OCI-LY3 (cell line): ENCODE measurements at regions not wholly inside any gene's neighbourhood (a gene's known extent, or its start where the extent isn't known, plus 50 kb on each side); places are given as distances from the start of the nearest gene placed in this dataset.

Source experiments
- H2AFZ ChIP-seq: fragments of 200-600, 300-600 bp; shearing (Covaris generic); 2 replicates; pipeline ENCODE4 v1.6.0; 2014; ENCODE audit warnings: antibody characterized with exemption, low read depth, low read length
- H3K27ac ChIP-seq: fragments of 200-600, 300-600 bp; sonication (generic); 2 replicates; pipeline ENCODE4 v1.5.1; 2014; ENCODE audit warnings: mild to moderate bottlenecking, low read length, moderate library complexity, mixed read lengths
- H3K27me3 ChIP-seq: fragments of 200-600, 300-600 bp; sonication (generic); 2 replicates; pipeline ENCODE4 v1.6.1; 2014; ENCODE audit warnings: low read depth, low read length, mixed read lengths
- H3K36me3 ChIP-seq: fragments of 200-600, 300-600 bp; sonication (generic); replicated peaks from 2 replicates; pipeline ENCODE3; 2014; ENCODE audit warnings: low read depth, low read length, mixed read lengths
- H3K4me1 ChIP-seq: fragments of 300-600, 200-600 bp; sonication (generic); 2 replicates; pipeline ENCODE4 v1.6.1; 2014; ENCODE audit warnings: low read length, mixed read lengths
- H3K4me2 ChIP-seq: fragments of 200-600, 300-600 bp; sonication (generic); 2 replicates; pipeline ENCODE4 v1.6.1; 2014; ENCODE audit warnings: low read length, mixed read lengths
- H3K4me3 ChIP-seq: fragments of 300-600, 200-600 bp; sonication (generic); 2 replicates; pipeline ENCODE4 v1.5.1; 2014; ENCODE audit warnings: antibody characterized with exemption, mild to moderate bottlenecking, low read length, moderate library complexity
- H3K79me2 ChIP-seq: fragments of 300-600, 200-600 bp; shearing (Covaris generic); 2 replicates; pipeline ENCODE4 v1.6.1; 2014; ENCODE audit warnings: mild to moderate bottlenecking, low read length, mixed read lengths
- H3K9ac ChIP-seq: fragments of 300-600, 200-600 bp; shearing (Covaris generic); 2 replicates; pipeline ENCODE4 v1.6.0; 2014; ENCODE audit warnings: mild to moderate bottlenecking, low read length, moderate library complexity
- H3K9me3 ChIP-seq: fragments of 200-600, 300-600 bp; shearing (Covaris generic); 2 replicates; pipeline ENCODE4 v1.6.1; 2014; ENCODE audit warnings: low read length, mixed read lengths; ENCODE audit not compliant: insufficient read depth
- H4K20me1 ChIP-seq: fragments of 200-600, 300-600 bp; sonication (generic); 2 replicates; pipeline ENCODE4 v1.6.1; 2016; ENCODE audit warnings: low read length, mixed read lengths; ENCODE audit not compliant: insufficient read depth
- EZH2phosphoT487 ChIP-seq: fragments of 200-600 bp; shearing (Covaris generic); IDR thresholded peaks from 2 replicates; pipeline ENCODE4 v1.6.1; 2018; ENCODE audit warnings: antibody characterized with exemption, mixed run types, low read depth
- TF ChIP-seq, protein P1 (sequence below): fragments of 200-600, 300-600 bp; sonication (generic); IDR thresholded peaks from 2 replicates; pipeline ENCODE4 v1.5.1; 2014; ENCODE audit warnings: antibody characterized with exemption, low read length, low read depth

DNA sequence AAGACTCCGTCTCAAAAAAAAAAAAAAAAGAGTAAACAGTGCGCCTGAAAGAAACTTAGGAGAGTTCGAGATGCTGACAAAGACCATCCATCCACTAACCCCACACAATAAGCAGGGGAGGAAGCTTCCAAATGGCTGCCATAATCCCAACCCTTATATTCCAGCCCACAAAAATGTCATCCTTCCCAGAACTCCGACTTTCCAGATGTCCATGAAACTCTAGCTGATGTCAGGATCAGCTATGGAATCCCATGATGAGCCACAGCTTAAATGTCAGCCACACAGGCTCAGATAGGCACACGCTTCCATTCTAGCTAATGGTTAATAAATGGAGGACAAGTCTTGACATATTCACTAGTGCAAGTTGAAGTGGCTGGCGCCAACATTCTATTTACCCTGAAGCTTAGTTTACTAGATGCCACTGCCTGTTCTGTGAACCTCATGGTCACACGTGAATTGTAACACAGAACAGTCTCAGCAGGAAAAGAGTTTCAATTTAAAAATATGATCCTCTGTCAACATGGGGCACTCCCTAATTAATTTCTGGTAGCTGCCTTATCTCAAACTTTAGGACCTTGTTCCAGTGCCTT is 75.5 kb downstream of the FOXF2 start:
- H3K4me1 ChIP-seq, result peaks cover 23% of the 10 kb centered on the region
- H3K4me3 ChIP-seq, result no peak overlapping the region
- no peaks in the 10 kb centered on the region for H4K20me1 ChIP-seq
- TF ChIP-seq, protein P1, sequence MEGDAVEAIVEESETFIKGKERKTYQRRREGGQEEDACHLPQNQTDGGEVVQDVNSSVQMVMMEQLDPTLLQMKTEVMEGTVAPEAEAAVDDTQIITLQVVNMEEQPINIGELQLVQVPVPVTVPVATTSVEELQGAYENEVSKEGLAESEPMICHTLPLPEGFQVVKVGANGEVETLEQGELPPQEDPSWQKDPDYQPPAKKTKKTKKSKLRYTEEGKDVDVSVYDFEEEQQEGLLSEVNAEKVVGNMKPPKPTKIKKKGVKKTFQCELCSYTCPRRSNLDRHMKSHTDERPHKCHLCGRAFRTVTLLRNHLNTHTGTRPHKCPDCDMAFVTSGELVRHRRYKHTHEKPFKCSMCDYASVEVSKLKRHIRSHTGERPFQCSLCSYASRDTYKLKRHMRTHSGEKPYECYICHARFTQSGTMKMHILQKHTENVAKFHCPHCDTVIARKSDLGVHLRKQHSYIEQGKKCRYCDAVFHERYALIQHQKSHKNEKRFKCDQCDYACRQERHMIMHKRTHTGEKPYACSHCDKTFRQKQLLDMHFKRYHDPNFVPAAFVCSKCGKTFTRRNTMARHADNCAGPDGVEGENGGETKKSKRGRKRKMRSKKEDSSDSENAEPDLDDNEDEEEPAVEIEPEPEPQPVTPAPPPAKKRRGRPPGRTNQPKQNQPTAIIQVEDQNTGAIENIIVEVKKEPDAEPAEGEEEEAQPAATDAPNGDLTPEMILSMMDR, result no peak
- TF ChIP-seq EZH2phosphoT487, result no peak
- no peak overlapping the region for H3K27ac ChIP-seq
- H3K36me3 ChIP-seq, result no peaks in the 10 kb centered on the region
- no peak overlapping the region for H2AFZ ChIP-seq
- no peak overlapping the region for H3K9ac ChIP-seq
- H3K9me3 ChIP-seq, result no peaks in the 10 kb centered on the region
- H3K79me2 ChIP-seq, result no peaks in the 10 kb centered on the region
- no peaks in the 10 kb centered on the region for H3K27me3 ChIP-seq
- no peak overlapping the region for H3K4me2 ChIP-seq

DNA sequence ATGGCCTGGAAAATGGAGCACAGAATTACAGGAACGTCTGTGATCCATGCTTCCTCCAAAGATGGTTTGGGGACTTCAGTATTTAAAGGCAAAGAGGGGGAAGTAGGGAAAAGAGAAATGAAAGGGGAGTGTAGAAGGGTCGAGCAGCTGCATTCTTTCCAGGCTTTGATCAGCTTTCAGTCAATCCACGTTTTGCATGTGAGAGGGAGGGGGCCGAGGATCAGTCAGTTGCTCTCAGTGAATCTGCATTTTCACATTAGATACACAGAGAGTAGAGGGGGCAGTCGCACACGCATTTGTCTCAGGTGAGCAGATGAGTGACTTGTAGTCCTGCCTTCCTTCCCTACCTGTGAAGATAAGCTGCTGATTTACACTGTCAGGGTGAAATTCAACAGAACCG is 78.8 kb downstream of the FOXF2 start:
- H3K79me2 ChIP-seq, result no peaks in the 10 kb centered on the region
- no peaks in the 10 kb centered on the region for H3K36me3 ChIP-seq
- peak overlapping the region; percentile 36 for H3K27ac ChIP-seq
- peak overlapping the region; percentile 67 for H3K4me3 ChIP-seq
- H3K4me1 ChIP-seq, result peaks cover 42% of the 10 kb centered on the region
- no peaks in the 10 kb centered on the region for H3K9me3 ChIP-seq
- peak overlapping the region; percentile 75 for H3K4me2 ChIP-seq
- no peaks in the 10 kb centered on the region for H4K20me1 ChIP-seq
- peak overlapping the region; percentile 41 for H3K9ac ChIP-seq
- H3K27me3 ChIP-seq, result no peaks in the 10 kb centered on the region
- no peak overlapping the region for H2AFZ ChIP-seq
- TF ChIP-seq, protein P1, result no peak

DNA sequence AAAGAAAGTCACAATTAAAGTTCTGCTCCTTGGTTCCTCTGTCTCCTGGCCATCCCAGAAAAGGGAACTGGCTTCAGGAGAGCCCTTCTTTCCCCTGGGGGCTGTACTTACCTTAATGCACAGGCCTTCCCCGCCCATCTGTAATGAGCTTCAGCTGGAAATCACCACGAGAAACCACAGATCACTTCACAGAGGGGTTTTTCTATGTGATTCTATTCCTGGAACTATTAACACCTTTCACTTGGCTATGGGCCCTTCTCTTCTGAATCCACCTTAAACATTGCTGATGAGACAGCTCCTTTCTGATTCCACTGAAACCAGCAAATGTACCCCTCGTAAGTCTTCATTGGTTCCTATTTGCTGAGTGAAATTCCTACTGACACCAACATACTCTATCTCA is 80.7 kb downstream of the FOXF2 start:
- no peaks in the 10 kb centered on the region for H4K20me1 ChIP-seq
- peak overlapping the region; percentile 32; the same call in 1 of the 2 replicates for H3K9ac ChIP-seq
- H2AFZ ChIP-seq, result no peak overlapping the region; the same call in 1 of the 2 replicates
- H3K4me2 ChIP-seq, result peak overlapping the region; percentile 75
- peak overlapping the region; percentile 67 for H3K4me3 ChIP-seq
- no peaks in the 10 kb centered on the region for H3K79me2 ChIP-seq
- no peaks in the 10 kb centered on the region for H3K9me3 ChIP-seq
- no peaks in the 10 kb centered on the region for H3K36me3 ChIP-seq
- TF ChIP-seq EZH2phosphoT487, result no peak
- H3K4me1 ChIP-seq, result peaks cover 48% of the 10 kb centered on the region
- H3K27ac ChIP-seq, result peak overlapping the region; percentile 85
- H3K27me3 ChIP-seq, result no peaks in the 10 kb centered on the region

DNA sequence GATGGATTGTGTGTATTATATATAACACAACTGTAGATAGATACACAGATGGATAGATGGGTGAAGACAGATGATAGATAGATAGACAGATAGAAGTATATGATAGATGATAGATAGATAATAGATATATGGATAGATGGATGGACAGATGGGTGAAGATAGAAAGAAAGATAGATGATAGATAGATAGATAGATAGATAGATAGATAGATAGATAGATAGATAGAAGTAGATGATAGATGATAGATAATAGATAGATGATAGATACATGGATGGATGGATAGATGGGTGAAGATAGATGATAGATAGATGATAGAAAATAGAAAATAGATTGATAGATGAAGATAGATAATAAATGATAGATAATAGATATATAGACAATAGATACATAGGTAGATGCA is 83.3 kb downstream of the FOXF2 start:
- Histone ChIP-seq H2AFZ (no peak overlapping the region), H3K27ac (no peak overlapping the region)
- TF ChIP-seq EZH2phosphoT487, result no peak
- TF ChIP-seq, protein P1, result no peak

More for the DNA sequence above, 83.3 kb downstream of the FOXF2 start:
- Histone ChIP-seq H3K4me1 (peaks cover 47% of the 10 kb centered on the region), H3K36me3 (no peaks in the 10 kb centered on the region), H3K27me3 (no peaks in the 10 kb centered on the region), H3K9ac (no peak overlapping the region), H3K9me3 (no peaks in the 10 kb centered on the region), H3K79me2 (no peaks in the 10 kb centered on the region), H3K4me2 (no peak overlapping the region), H4K20me1 (no peaks in the 10 kb centered on the region), H3K4me3 (no peak overlapping the region)
